HG03558 (cell line): ENCODE measurements at regions not wholly inside any gene's neighbourhood (a gene's known extent, or its start where the extent isn't known, plus 50 kb on each side); places are given as distances from the start of the nearest gene placed in this dataset.

Experiments
- ATAC-seq: cut with Tn5 transposase; IDR thresholded peaks from one replicate; pipeline ENCODE4 v1.9.1; 2021; ENCODE audit warnings: moderate number of reproducible peaks; ENCODE audit not compliant: unreplicated experiment; ENCODE audit errors: extremely low read depth

GRCh38 chr12:28601570-28602058, 411.4 kb downstream of the CCDC91 start:
- no peak for ATAC-seq

- no peak for ATAC-seq
Observed at GRCh38 chr12:28602786-28603185, 412.5 kb downstream of the CCDC91 start.

GRCh38 chr12:28603239-28603638, 413.0 kb downstream of the CCDC91 start:
- no peak for ATAC-seq

GRCh38 chr12:28603801-28604200, 413.5 kb downstream of the CCDC91 start:
- no peak for ATAC-seq

GRCh38 chr12:28604240-28604639, 414.0 kb downstream of the CCDC91 start:
- no peak for ATAC-seq

DNA sequence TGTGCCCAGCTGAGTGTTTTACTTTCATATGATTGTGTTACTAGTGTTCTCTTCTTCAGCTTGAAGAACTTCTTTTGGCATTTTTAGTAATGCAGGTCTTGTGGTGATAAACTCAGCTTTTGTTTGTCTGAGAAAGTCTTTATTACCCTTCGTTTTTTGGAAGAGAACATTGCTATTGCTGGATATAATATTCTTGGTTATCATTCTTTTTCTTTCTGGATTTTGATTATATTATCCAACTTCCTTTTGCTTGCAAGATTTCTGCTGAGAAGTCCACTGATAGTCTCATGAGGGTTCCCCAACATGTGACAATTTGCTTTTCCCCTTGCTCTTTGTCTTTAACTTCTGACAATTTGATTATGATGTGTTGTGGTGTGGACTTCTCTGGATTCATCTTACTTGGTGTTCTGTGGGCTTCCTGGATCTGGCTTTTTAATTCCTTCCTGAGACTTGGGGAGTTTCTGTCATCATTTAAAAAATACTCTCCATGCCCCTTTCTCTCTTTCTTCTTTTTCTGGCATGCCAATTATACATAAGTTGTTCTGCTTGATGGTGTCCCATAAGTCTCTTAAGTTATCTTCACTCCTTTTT, 416.8 kb downstream of the CCDC91 start:
- no peak for ATAC-seq

GRCh38 chr12:28610401-28611114, 420.3 kb downstream of the CCDC91 start:
- ATAC-seq: no peak

- ATAC-seq: no peak
Observed at GRCh38 chr12:28611115-28611435, 420.8 kb downstream of the CCDC91 start.

- ATAC-seq: no peak
Observed at GRCh38 chr12:28611449-28611848, 421.2 kb downstream of the CCDC91 start.

DNA sequence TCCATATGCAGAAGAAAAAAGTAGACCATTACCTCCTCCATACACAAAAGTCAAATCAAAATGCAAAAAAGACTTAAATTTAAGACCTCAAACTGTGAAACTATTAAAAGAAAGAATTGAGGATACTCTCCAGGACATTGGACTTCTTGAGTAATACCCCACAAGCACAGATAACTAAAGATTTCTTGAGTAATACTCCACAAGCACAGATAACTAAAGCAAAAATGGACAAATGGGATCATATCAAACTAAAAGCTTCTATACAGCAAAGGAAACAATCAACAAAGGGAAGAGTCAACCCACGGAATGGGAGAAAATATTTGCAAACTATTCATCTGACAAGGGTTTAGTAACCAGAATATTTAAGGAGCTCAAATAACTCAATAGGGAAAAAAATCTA, 427.9 kb downstream of the CCDC91 start:
- ATAC-seq: no peak

GRCh38 chr12:28618772-28619171, 428.5 kb downstream of the CCDC91 start:
- no peak for ATAC-seq

- ATAC-seq: no peak
Observed at GRCh38 chr12:28620281-28620680, 430.0 kb downstream of the CCDC91 start.

- no peak for ATAC-seq
Observed at GRCh38 chr12:28622406-28622805, 432.1 kb downstream of the CCDC91 start.

- no peak for ATAC-seq
Observed at GRCh38 chr12:28626504-28626903, 436.2 kb downstream of the CCDC91 start.

- no peak for ATAC-seq
Observed at GRCh38 chr12:28629691-28630090, 439.4 kb downstream of the CCDC91 start.

DNA sequence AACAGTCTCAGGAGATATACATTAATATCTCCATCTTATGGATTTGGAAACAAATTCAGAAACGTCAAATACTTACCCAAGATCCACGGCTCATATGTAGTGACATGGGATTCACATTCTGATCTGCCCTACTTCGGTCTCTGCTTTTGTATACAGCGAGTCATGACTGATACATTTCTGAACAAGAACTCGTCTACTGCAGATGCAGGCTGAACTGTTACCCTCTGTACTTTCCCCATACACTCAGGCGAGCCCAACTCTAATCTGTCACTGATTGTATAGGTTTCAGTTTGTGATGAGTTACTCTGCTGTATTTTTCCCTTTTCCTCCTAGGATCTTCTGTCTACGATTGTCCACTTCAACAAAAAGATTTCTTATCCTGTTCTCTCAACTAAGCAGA, 441.6 kb downstream of the CCDC91 start:
- ATAC-seq: no peak

DNA sequence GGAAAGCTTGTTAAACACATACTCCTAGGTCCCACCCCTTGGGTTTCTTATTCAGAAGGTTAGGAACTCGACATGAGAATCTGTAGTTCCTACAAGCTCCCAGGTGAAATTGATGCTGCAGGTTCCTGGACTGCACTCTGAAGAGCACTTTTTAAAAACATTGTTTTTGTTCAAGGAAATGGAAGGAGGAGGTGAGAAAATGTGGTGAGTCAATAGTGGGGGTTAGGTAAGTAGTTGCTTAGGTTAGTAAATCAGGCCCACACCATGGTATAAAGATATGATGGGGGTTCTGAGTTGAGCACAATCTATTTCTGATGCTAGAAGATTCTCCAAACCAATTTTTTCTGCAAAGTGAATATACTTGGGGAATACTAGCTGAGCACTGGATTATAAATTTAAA, 450.3 kb downstream of the CCDC91 start:
- ATAC-seq: no peak

- no peak for ATAC-seq
Observed at GRCh38 chr12:28645436-28645835, 455.2 kb downstream of the CCDC91 start.

GRCh38 chr12:28645891-28646290, 455.6 kb downstream of the CCDC91 start:
- ATAC-seq: no peak

- no peak for ATAC-seq
Observed at GRCh38 chr12:28650906-28651305, 460.6 kb downstream of the CCDC91 start.

DNA sequence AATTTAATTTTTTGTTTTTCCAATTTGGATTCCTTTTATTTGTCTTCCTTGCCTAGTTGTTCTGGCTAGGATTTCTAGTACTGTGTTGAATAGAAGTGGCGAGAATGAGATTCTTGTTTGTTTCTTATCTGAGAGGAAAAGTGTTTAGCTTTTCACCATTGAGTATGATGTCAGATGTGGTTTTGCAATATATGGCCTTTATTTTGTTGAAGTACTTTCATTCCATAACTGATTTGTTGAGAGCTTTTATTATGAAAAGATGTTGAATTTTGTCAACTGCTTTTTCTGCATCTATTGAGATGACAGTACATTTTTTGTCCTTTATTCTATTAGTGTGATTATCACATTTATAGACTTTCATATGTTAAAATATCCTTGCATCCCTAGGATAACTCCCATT, 462.0 kb downstream of the CCDC91 start:
- no peak for ATAC-seq

DNA sequence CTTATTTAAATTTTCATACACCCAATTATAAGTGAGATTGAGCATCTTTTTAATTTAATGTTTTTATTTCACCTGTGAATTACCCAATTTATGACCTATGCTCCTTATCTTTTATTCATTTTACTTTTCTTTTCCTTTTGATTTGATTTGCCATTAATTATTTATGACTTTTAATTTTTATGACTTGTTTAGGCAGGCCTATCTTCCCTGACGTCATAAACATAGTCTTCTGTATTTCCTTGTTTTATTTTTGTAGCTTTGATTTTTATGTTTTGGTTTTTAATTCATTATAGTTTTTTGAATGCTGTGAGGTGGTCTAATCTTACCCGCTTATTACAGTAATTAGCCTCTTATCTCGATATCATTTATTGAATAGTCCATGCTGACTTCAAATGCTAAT, 467.1 kb upstream of the FAR2 start:
- ATAC-seq: no peak
